Fibroblast of skin of right biceps (primary cell): ENCODE measurements at regions not wholly inside any gene's neighbourhood (a gene's known extent, or its start where the extent isn't known, plus 50 kb on each side); places are given as distances from the start of the nearest gene placed in this dataset.
"Not testable (repeated sequence)": the region's sequence is repeated elsewhere in the genome, so short reads cannot be mapped to it uniquely, and the experiment has no call there.

Source experiments
- DNase-seq: peaks from one replicate; pipeline ENCODE4 v3.0.0-alpha.2; 2013

GRCh38 chr19:28153123-28153522, 1059.8 kb downstream of the UQCRFS1 start:
- DNase-seq, result no peak

- no peak for DNase-seq
Measured at GRCh38 chr19:28152195-28152594, 1060.8 kb downstream of the UQCRFS1 start.

- DNase-seq, result no peak
Measured at GRCh38 chr19:28150129-28150528, 1062.8 kb downstream of the UQCRFS1 start.

GRCh38 chr19:28148554-28148953, 1064.4 kb downstream of the UQCRFS1 start:
- DNase-seq, result no peak

- DNase-seq, result no peak
Measured at GRCh38 chr19:28142258-28142657, 1070.7 kb downstream of the UQCRFS1 start.

- no peak for DNase-seq
Measured at GRCh38 chr19:28140201-28140600, 1072.8 kb downstream of the UQCRFS1 start.

- no peak for DNase-seq
Measured at GRCh38 chr19:28137772-28138171, 1075.2 kb downstream of the UQCRFS1 start.

GRCh38 chr19:28136796-28137195, 1076.2 kb downstream of the UQCRFS1 start:
- no peak for DNase-seq

GRCh38 chr19:28135825-28136224, 1077.1 kb downstream of the UQCRFS1 start:
- DNase-seq, result no peak

GRCh38 chr19:28134311-28134710, 1078.6 kb downstream of the UQCRFS1 start:
- DNase-seq, result no peak

- not testable (repeated sequence) for DNase-seq
Measured at GRCh38 chr19:28130881-28131280, 1082.1 kb downstream of the UQCRFS1 start.

- no peak for DNase-seq
Measured at GRCh38 chr19:28130066-28130511, 1082.9 kb downstream of the UQCRFS1 start.

- no peak for DNase-seq
Measured at GRCh38 chr19:28128341-28128740, 1084.6 kb downstream of the UQCRFS1 start.

GRCh38 chr19:28126135-28126898, 1086.6 kb downstream of the UQCRFS1 start:
- DNase-seq, result no peak

GRCh38 chr19:28122734-28123133, 1090.2 kb downstream of the UQCRFS1 start:
- DNase-seq, result no peak

- DNase-seq, result no peak
Measured at GRCh38 chr19:28118235-28118634, 1094.7 kb downstream of the UQCRFS1 start.

GRCh38 chr19:28117143-28117542, 1095.8 kb downstream of the UQCRFS1 start:
- DNase-seq, result no peak

- not testable (repeated sequence) for DNase-seq
Measured at GRCh38 chr19:28116379-28116778, 1096.6 kb downstream of the UQCRFS1 start.

- DNase-seq, result no peak
Measured at GRCh38 chr19:28103921-28104320, 1109.0 kb downstream of the UQCRFS1 start.

GRCh38 chr19:28084659-28085157, 1128.2 kb downstream of the UQCRFS1 start:
- DNase-seq, result not testable (repeated sequence)

- no peak for DNase-seq
Measured at GRCh38 chr19:28076628-28077027, 1136.3 kb downstream of the UQCRFS1 start.

- DNase-seq, result no peak
Measured at GRCh38 chr19:28075229-28075628, 1137.7 kb downstream of the UQCRFS1 start.

- DNase-seq, result no peak
Measured at GRCh38 chr19:28074773-28075172, 1138.2 kb downstream of the UQCRFS1 start.

- no peak for DNase-seq
Measured at GRCh38 chr19:28067882-28068281, 1145.1 kb downstream of the UQCRFS1 start.

GRCh38 chr19:28066988-28067387, 1146.0 kb downstream of the UQCRFS1 start:
- no peak for DNase-seq
